Caco-2 (cell line): ENCODE measurements at regions not wholly inside any gene's neighbourhood (a gene's known extent, or its start where the extent isn't known, plus 50 kb on each side); places are given as distances from the start of the nearest gene placed in this dataset.

Experiments used
- BruUV-seq: library from RNA; stranded (reverse); fragments of 400-500 nt; replicated peaks from 2 replicates; lab custom pipeline; 2021; lab: Mats Ljungman, UMichigan
- CTCF ChIA-PET: fragments of 300-600 bp; sonication (Branson Sonifier 250); formaldehyde crosslinking; loops from one replicate; lab custom pipeline; 2022; ENCODE audit warnings: antibody characterized with exemption; lab: Charles Lee
- POLR2A ChIA-PET: fragments of 300-600 bp; sonication (Branson Sonifier 250); formaldehyde crosslinking; loops from one replicate; lab custom pipeline; 2022; ENCODE audit warnings: antibody characterized with exemption; lab: Charles Lee
- DNase-seq, 2 experiments: peaks; one replicate each; pipeline versions ENCODE4 v3.0.0 to v3.0.0-alpha.2; 2020 to 2022
- H3K27me3 ChIP-seq: replicated peaks from 2 replicates; pipeline ENCODE4 v1.6.0; 2011; ENCODE audit warnings: low read length; ENCODE audit not compliant: control insufficient read depth, insufficient read depth
- H3K36me3 ChIP-seq: 2 replicates; pipeline ENCODE4 v1.5.1; 2011; ENCODE audit warnings: low read length; ENCODE audit not compliant: control insufficient read depth, insufficient read depth
- H3K4me1 ChIP-seq: fragments of 250-450 bp; sonication (Bioruptor Pico); 2 replicates; pipeline ENCODE4 v1.5.1; 2020; ENCODE audit warnings: mild to moderate bottlenecking
- H3K4me3 ChIP-seq: 2 replicates; pipeline ENCODE4 v1.5.1; 2011; ENCODE audit warnings: low read depth, mild to moderate bottlenecking, control low read depth, low read length
- H3K9me3 ChIP-seq: fragments of 250-450 bp; sonication (Bioruptor Pico); 2 replicates; pipeline ENCODE4 v1.5.1; 2020; ENCODE audit warnings: mild to moderate bottlenecking, moderate library complexity
- H3K27ac Mint-ChIP-seq: one replicate; pipeline ENCODE4 v1.8.0; 2022; ENCODE audit warnings: mixed read lengths; ENCODE audit not compliant: unreplicated experiment
- H3K27me3 Mint-ChIP-seq: one replicate; pipeline ENCODE4 v1.8.0; 2022; ENCODE audit warnings: mixed read lengths; ENCODE audit not compliant: insufficient read depth, unreplicated experiment
- H3K36me3 Mint-ChIP-seq: one replicate; pipeline ENCODE4 v1.8.0; 2022; ENCODE audit warnings: mild to moderate bottlenecking, mixed read lengths; ENCODE audit not compliant: insufficient read depth, unreplicated experiment
- H3K4me1 Mint-ChIP-seq: one replicate; pipeline ENCODE4 v1.8.0; 2022; ENCODE audit warnings: low read depth, mixed read lengths; ENCODE audit not compliant: unreplicated experiment
- H3K4me3 Mint-ChIP-seq: one replicate; pipeline ENCODE4 v1.8.0; 2022; ENCODE audit warnings: mild to moderate bottlenecking, moderate library complexity, mixed read lengths; ENCODE audit not compliant: unreplicated experiment
- H3K9me3 Mint-ChIP-seq: one replicate; pipeline ENCODE4 v1.8.0; 2022; ENCODE audit warnings: mixed read lengths; ENCODE audit not compliant: unreplicated experiment
- CTCF ChIP-seq, 2 experiments: fragments of 200-600 bp in 1 of 2; IDR thresholded peaks; 1 replicate in 1 of 2; 2 replicates in 1 of 2; pipeline versions ENCODE4 v1.5.1 to v1.8.0; 2011 to 2022; ENCODE audit warnings: antibody characterized with exemption in 1 of 2, control low read depth in 1 of 2, inconsistent platforms in 1 of 2, low read depth in 1 of 2, low read length in 1 of 2, mild to moderate bottlenecking in 1 of 2, moderate library complexity in 1 of 2; ENCODE audit not compliant: insufficient read depth in 1 of 2, severe bottlenecking in 1 of 2, unreplicated experiment in 1 of 2
- intact Hi-C: fragments of 100-400 bp; cut with micrococcal nuclease; formaldehyde crosslinking; loops from one replicate; pipeline ENCODE4 v1.10.0; 2022; ENCODE audit not compliant: unreplicated experiment

GRCh38 chr12:90305379-90305778, 596.7 kb upstream of the ATP2B1 start:
- H3K9me3 Mint-ChIP-seq: no peaks in the 10 kb centered on the region

GRCh38 chr12:90304231-90304630, 595.6 kb upstream of the ATP2B1 start:
- no peak for DNase-seq
- H3K36me3 ChIP-seq: no peaks in the 10 kb centered on the region
- intact Hi-C loops: no loop called here
- no peak overlapping the region for H3K27ac Mint-ChIP-seq
- no peaks in the 10 kb centered on the region for H3K36me3 Mint-ChIP-seq
- no peaks in the 10 kb centered on the region for H3K9me3 Mint-ChIP-seq
- no peak overlapping the region for H3K4me3 ChIP-seq
- CTCF ChIA-PET: no interaction called here
- H3K27me3 ChIP-seq: no peaks in the 10 kb centered on the region
- no peaks in the 10 kb centered on the region for H3K27me3 Mint-ChIP-seq
- no peaks in the 10 kb centered on the region for H3K9me3 ChIP-seq
- 0 out of 2 replicates have a peak, but pooled peaks cover 12% of the 10 kb centered on the region for H3K4me1 ChIP-seq
- no peak for TF ChIP-seq CTCF (IDR thresholded peaks at IDR 0.05; ENCODE audit: insufficient read depth in 1 of 2, low read depth in 1 of 2, low read length in 1 of 2, severe bottlenecking in 1 of 2, unreplicated experiment in 1 of 2)
- H3K4me1 Mint-ChIP-seq: peaks cover 6% of the 10 kb centered on the region
- POLR2A ChIA-PET: no interaction called here
- no TSS peak for BruUV-seq
- H3K4me3 Mint-ChIP-seq: no peak overlapping the region

More at GRCh38 chr12:90305379-90305778, 596.7 kb upstream of the ATP2B1 start:
- POLR2A ChIA-PET: no interaction called here
- H3K27me3 ChIP-seq: no peaks in the 10 kb centered on the region
- DNase-seq: peak; percentile 51 to 55
- no TSS peak for BruUV-seq
- TF ChIP-seq CTCF (IDR thresholded peaks at IDR 0.05; ENCODE audit: insufficient read depth in 1 of 2, low read depth in 1 of 2, low read length in 1 of 2, severe bottlenecking in 1 of 2, unreplicated experiment in 1 of 2): no peak
- CTCF ChIA-PET: no interaction called here
- H3K4me3 ChIP-seq: no peak overlapping the region
- H3K27me3 Mint-ChIP-seq: no peaks in the 10 kb centered on the region
- no peaks in the 10 kb centered on the region for H3K9me3 ChIP-seq
- H3K36me3 Mint-ChIP-seq: no peaks in the 10 kb centered on the region
- peaks cover 6% of the 10 kb centered on the region for H3K4me1 Mint-ChIP-seq
- H3K4me1 ChIP-seq: 0 out of 2 replicates have a peak, but pooled peaks cover 12% of the 10 kb centered on the region
- no peak overlapping the region for H3K4me3 Mint-ChIP-seq
- no peaks in the 10 kb centered on the region for H3K36me3 ChIP-seq
- H3K27ac Mint-ChIP-seq: no peak overlapping the region
- intact Hi-C loops: no loop called here

GRCh38 chr12:90303771-90304170, 595.1 kb upstream of the ATP2B1 start:
- Mint-ChIP-seq H3K36me3 (no peaks in the 10 kb centered on the region), H3K27me3 (no peaks in the 10 kb centered on the region), H3K27ac (no peak overlapping the region), H3K4me3 (no peak overlapping the region), H3K4me1 (peaks cover 6% of the 10 kb centered on the region), H3K9me3 (no peaks in the 10 kb centered on the region)
- ChIA-PET POLR2A (no interaction called here), CTCF (no interaction called here)
- TF ChIP-seq CTCF (IDR thresholded peaks at IDR 0.05; ENCODE audit: insufficient read depth in 1 of 2, low read depth in 1 of 2, low read length in 1 of 2, severe bottlenecking in 1 of 2, unreplicated experiment in 1 of 2): no peak
- Histone ChIP-seq H3K27me3 (no peaks in the 10 kb centered on the region), H3K4me3 (no peak overlapping the region), H3K4me1 (0 out of 2 replicates have a peak, but pooled peaks cover 12% of the 10 kb centered on the region), H3K9me3 (no peaks in the 10 kb centered on the region), H3K36me3 (no peaks in the 10 kb centered on the region)
- no peak for DNase-seq
- BruUV-seq: no TSS peak
- intact Hi-C loops: no loop called here
